Neural cell (in vitro differentiated cells): ENCODE measurements at regions not wholly inside any gene's neighbourhood (a gene's known extent, or its start where the extent isn't known, plus 50 kb on each side); places are given as distances from the start of the nearest gene placed in this dataset.

Experiments
- EP300 ChIP-seq: fragments of 450-650 bp; conservative IDR thresholded peaks from 2 replicates; pipeline ENCODE4 v1.6.1; 2014; ENCODE audit warnings: antibody characterized with exemption, mild to moderate bottlenecking, moderate library complexity; ENCODE audit not compliant: poor library complexity, severe bottlenecking
- EZH2 ChIP-seq: fragments of 200-600, 300-800 bp; shearing (Covaris generic), sonication (generic); IDR thresholded peaks from 2 replicates; pipeline ENCODE4 v1.6.1; 2014; ENCODE audit warnings: antibody characterized with exemption, low read length, borderline replicate concordance, mild to moderate bottlenecking; ENCODE audit not compliant: insufficient read depth, poor library complexity, severe bottlenecking
- POLR2AphosphoS5 ChIP-seq: IDR thresholded peaks from 2 replicates; pipeline ENCODE4 v1.6.1; 2012
- TAF1 ChIP-seq: IDR thresholded peaks from 2 replicates; pipeline ENCODE4 v1.6.1; 2012; ENCODE audit warnings: low read depth
- TF ChIP-seq, protein P1 (sequence below): fragments of 450-650 bp; IDR thresholded peaks from 2 replicates; pipeline ENCODE4 v1.5.1; 2014; ENCODE audit warnings: antibody characterized with exemption, mild to moderate bottlenecking, moderate library complexity; ENCODE audit not compliant: poor library complexity, severe bottlenecking
- TF ChIP-seq, protein P2 (sequence below): IDR thresholded peaks from 2 replicates; pipeline ENCODE4 v1.6.1; 2012; ENCODE audit warnings: borderline replicate concordance

- TF ChIP-seq, protein P1, sequence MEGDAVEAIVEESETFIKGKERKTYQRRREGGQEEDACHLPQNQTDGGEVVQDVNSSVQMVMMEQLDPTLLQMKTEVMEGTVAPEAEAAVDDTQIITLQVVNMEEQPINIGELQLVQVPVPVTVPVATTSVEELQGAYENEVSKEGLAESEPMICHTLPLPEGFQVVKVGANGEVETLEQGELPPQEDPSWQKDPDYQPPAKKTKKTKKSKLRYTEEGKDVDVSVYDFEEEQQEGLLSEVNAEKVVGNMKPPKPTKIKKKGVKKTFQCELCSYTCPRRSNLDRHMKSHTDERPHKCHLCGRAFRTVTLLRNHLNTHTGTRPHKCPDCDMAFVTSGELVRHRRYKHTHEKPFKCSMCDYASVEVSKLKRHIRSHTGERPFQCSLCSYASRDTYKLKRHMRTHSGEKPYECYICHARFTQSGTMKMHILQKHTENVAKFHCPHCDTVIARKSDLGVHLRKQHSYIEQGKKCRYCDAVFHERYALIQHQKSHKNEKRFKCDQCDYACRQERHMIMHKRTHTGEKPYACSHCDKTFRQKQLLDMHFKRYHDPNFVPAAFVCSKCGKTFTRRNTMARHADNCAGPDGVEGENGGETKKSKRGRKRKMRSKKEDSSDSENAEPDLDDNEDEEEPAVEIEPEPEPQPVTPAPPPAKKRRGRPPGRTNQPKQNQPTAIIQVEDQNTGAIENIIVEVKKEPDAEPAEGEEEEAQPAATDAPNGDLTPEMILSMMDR = no peak
- no peak for TF ChIP-seq EZH2
- no peak for TF ChIP-seq EP300
- TF ChIP-seq, protein P2, sequence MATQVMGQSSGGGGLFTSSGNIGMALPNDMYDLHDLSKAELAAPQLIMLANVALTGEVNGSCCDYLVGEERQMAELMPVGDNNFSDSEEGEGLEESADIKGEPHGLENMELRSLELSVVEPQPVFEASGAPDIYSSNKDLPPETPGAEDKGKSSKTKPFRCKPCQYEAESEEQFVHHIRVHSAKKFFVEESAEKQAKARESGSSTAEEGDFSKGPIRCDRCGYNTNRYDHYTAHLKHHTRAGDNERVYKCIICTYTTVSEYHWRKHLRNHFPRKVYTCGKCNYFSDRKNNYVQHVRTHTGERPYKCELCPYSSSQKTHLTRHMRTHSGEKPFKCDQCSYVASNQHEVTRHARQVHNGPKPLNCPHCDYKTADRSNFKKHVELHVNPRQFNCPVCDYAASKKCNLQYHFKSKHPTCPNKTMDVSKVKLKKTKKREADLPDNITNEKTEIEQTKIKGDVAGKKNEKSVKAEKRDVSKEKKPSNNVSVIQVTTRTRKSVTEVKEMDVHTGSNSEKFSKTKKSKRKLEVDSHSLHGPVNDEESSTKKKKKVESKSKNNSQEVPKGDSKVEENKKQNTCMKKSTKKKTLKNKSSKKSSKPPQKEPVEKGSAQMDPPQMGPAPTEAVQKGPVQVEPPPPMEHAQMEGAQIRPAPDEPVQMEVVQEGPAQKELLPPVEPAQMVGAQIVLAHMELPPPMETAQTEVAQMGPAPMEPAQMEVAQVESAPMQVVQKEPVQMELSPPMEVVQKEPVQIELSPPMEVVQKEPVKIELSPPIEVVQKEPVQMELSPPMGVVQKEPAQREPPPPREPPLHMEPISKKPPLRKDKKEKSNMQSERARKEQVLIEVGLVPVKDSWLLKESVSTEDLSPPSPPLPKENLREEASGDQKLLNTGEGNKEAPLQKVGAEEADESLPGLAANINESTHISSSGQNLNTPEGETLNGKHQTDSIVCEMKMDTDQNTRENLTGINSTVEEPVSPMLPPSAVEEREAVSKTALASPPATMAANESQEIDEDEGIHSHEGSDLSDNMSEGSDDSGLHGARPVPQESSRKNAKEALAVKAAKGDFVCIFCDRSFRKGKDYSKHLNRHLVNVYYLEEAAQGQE = no peak
- no peak for TF ChIP-seq POLR2AphosphoS5
- no peak for TF ChIP-seq TAF1
Measured at GRCh38 chr9:21747175-21747574, 55.3 kb upstream of the MTAP start.
